B cell (primary cell): ENCODE measurements at regions not wholly inside any gene's neighbourhood (a gene's known extent, or its start where the extent isn't known, plus 50 kb on each side); places are given as distances from the start of the nearest gene placed in this dataset.

Experiments
- ATAC-seq: fragments of 200-7000 bp; cut with Tn5 transposase; one replicate; pipeline ENCODE4 v1.10.0; 2021; ENCODE audit warnings: low read depth, mild to moderate bottlenecking, moderate number of reproducible peaks, moderate library complexity
- CTCF ChIA-PET: fragments of 350-600 bp; sonication (Branson Sonifier 250); formaldehyde crosslinking; loops from one replicate; lab custom pipeline; 2021; ENCODE audit warnings: antibody characterized with exemption, inconsistent platforms; lab: Charles Lee
- POLR2A ChIA-PET: fragments of 350-600 bp; sonication (Branson Sonifier 250); formaldehyde crosslinking; loops from one replicate; lab custom pipeline; 2021; ENCODE audit warnings: antibody characterized with exemption; lab: Charles Lee
- DNase-seq: peaks from one replicate; pipeline ENCODE4 v3.0.0; 2013
- H2AFZ ChIP-seq: 2 replicates; pipeline ENCODE4 v1.6.1; 2012; ENCODE audit warnings: mild to moderate bottlenecking, low read depth, low read length; ENCODE audit not compliant: insufficient read depth, poor library complexity, severe bottlenecking
- H3K27ac ChIP-seq, 2 donors: 1 replicate in 1 of 2; 2 replicates in 1 of 2; pipeline ENCODE4 v1.5.1; 2012 to 2013; ENCODE audit warnings: low read length in 2 of 2, mild to moderate bottlenecking in 2 of 2, moderate library complexity in 1 of 2
- H3K27me3 ChIP-seq, 4 experiments: fragments of 200-600 bp in 1 of 4; sonication (generic) in 1 of 4; replicated peaks in 1 of 4; 1 replicate in 2 of 4; 2 replicates in 2 of 4; pipeline versions ENCODE4 v1.6.1 to v1.7.0; 2013 to 2016; ENCODE audit warnings: low read length in 3 of 4, mild to moderate bottlenecking in 2 of 4, mixed read lengths in 1 of 4, moderate library complexity in 1 of 4; ENCODE audit not compliant: insufficient read depth in 4 of 4, control insufficient read depth in 3 of 4; ENCODE audit errors: control extremely low read depth in 1 of 4
- H3K36me3 ChIP-seq, 2 experiments: replicated peaks in 1 of 2; 1 replicate in 1 of 2; 2 replicates in 1 of 2; pipeline versions ENCODE4 v1.6.1 to v1.7.1; 2013; ENCODE audit warnings: low read length in 1 of 2; ENCODE audit not compliant: insufficient read depth in 2 of 2, control insufficient read depth in 1 of 2; ENCODE audit errors: control extremely low read depth in 1 of 2, extremely low read depth in 1 of 2
- H3K4me1 ChIP-seq, 2 donors: fragments of 200-600 bp in 1 of 2; sonication (generic) in 1 of 2; 1 replicate in 1 of 2; 2 replicates in 1 of 2; pipeline versions ENCODE4 v1.5.1 to v1.6.1; 2013 to 2017; ENCODE audit warnings: low read length in 2 of 2; ENCODE audit not compliant: control insufficient read depth in 2 of 2, insufficient read depth in 2 of 2
- H3K4me2 ChIP-seq: replicated peaks from 2 replicates; pipeline ENCODE3; 2012; ENCODE audit warnings: mild to moderate bottlenecking, low read depth, low read length; ENCODE audit not compliant: poor library complexity, severe bottlenecking
- H3K4me3 ChIP-seq, 5 experiments: fragments of 200-600 bp in 1 of 5; sonication (generic) in 1 of 5; 1 replicate in 3 of 5; 2 replicates in 2 of 5; pipeline versions ENCODE4 v1.5.1 to v1.7.0; 2011 to 2016; ENCODE audit warnings: low read length in 4 of 5, mild to moderate bottlenecking in 4 of 5, low read depth in 2 of 5, control low read depth in 1 of 5, moderate library complexity in 1 of 5; ENCODE audit not compliant: insufficient read depth in 1 of 5; ENCODE audit errors: control extremely low read depth in 1 of 5, extremely low read depth in 1 of 5
- H3K79me2 ChIP-seq: fragments of 200-600 bp; sonication (generic); one replicate; pipeline ENCODE4 v1.6.0; 2016; ENCODE audit warnings: low read length; ENCODE audit not compliant: control insufficient read depth, insufficient read depth
- H3K9ac ChIP-seq: fragments of 200-600 bp; sonication (generic); 2 replicates; pipeline ENCODE4 v1.6.1; 2017; ENCODE audit warnings: mild to moderate bottlenecking, low read length, moderate library complexity
- H3K9me3 ChIP-seq, 3 donors: one replicate each; pipeline versions ENCODE4 v1.6.1 to v1.7.1; 2013; ENCODE audit warnings: low read length in 2 of 3; ENCODE audit not compliant: control insufficient read depth in 2 of 3, insufficient read depth in 1 of 3; ENCODE audit errors: control extremely low read depth in 1 of 3
- H4K20me1 ChIP-seq: 2 replicates; pipeline ENCODE4 v1.6.0; 2012; ENCODE audit warnings: mild to moderate bottlenecking, low read length; ENCODE audit not compliant: insufficient read depth, control insufficient read depth, poor library complexity, severe bottlenecking
- H3K27ac Mint-ChIP-seq: one replicate; pipeline ENCODE4 v1.8.0; 2021; ENCODE audit warnings: mixed read lengths
- H3K27me3 Mint-ChIP-seq: one replicate; pipeline ENCODE4 v1.8.0; 2021; ENCODE audit warnings: mixed read lengths
- H3K4me1 Mint-ChIP-seq: one replicate; pipeline ENCODE4 v1.8.0; 2021; ENCODE audit warnings: mixed read lengths
- H3K4me3 Mint-ChIP-seq: one replicate; pipeline ENCODE4 v1.8.0; 2021; ENCODE audit warnings: mixed read lengths
- H3K9me3 Mint-ChIP-seq: one replicate; pipeline ENCODE4 v1.8.0; 2022; ENCODE audit warnings: mixed read lengths; ENCODE audit not compliant: insufficient read depth
- CTCF ChIP-seq: fragments of 200-600 bp; IDR thresholded peaks from one replicate; pipeline ENCODE4 v1.8.0; 2022; ENCODE audit warnings: antibody characterized with exemption, mild to moderate bottlenecking
- EZH2 ChIP-seq: IDR thresholded peaks from 2 replicates; pipeline ENCODE4 v1.6.1; 2012; ENCODE audit warnings: borderline replicate concordance, low read depth, mild to moderate bottlenecking, moderate library complexity, low read length; ENCODE audit not compliant: insufficient read depth, poor library complexity, severe bottlenecking
- WGBS: methylation state at CpG from one replicate; pipeline ENCODE4 v1.1.5; 2013; ENCODE audit warnings: missing lambda C conversion rate; ENCODE audit not compliant: insufficient coverage; 5-methylcytosine and 5-hydroxymethylcytosine counted together
- intact Hi-C: fragments of 100-400 bp; cut with micrococcal nuclease; formaldehyde crosslinking; loops from one replicate; pipeline ENCODE4 v1.10.0; 2022

- Histone ChIP-seq H4K20me1 (no peaks in the 10 kb centered on the region), H3K79me2 (no peaks in the 10 kb centered on the region), H3K9ac (no peak overlapping the region), H3K4me1 (no peaks in the 10 kb centered on the region), H3K27ac (no peak overlapping the region), H3K4me3 (no peak overlapping the region), H3K9me3 (peaks cover 0 to 2% (median 0%) of the 10 kb centered on the region in 3 donors), H3K4me2 (no peak overlapping the region), H3K27me3 (peaks cover 0 to 3% (median 0%) of the 10 kb centered on the region in 4 experiments), H2AFZ (no peak overlapping the region), H3K36me3 (no peaks in the 10 kb centered on the region)
- DNase-seq (no peak), ATAC-seq (no peak)
- CTCF ChIA-PET = no interaction called here
- 100% methylated on average over 1 of the region's 4 CpGs for WGBS
- TF ChIP-seq CTCF (no peak), EZH2 (no peak)
- intact Hi-C loops = no loop called here
- Mint-ChIP-seq H3K4me1 (no peaks in the 10 kb centered on the region), H3K27ac (no peak overlapping the region), H3K9me3 (no peaks in the 10 kb centered on the region), H3K27me3 (no peaks in the 10 kb centered on the region), H3K4me3 (no peak overlapping the region)
- POLR2A ChIA-PET = no interaction called here
Measured at GRCh38 chr11:116282481-116282880, 490.3 kb downstream of the BUD13 start.

DNA sequence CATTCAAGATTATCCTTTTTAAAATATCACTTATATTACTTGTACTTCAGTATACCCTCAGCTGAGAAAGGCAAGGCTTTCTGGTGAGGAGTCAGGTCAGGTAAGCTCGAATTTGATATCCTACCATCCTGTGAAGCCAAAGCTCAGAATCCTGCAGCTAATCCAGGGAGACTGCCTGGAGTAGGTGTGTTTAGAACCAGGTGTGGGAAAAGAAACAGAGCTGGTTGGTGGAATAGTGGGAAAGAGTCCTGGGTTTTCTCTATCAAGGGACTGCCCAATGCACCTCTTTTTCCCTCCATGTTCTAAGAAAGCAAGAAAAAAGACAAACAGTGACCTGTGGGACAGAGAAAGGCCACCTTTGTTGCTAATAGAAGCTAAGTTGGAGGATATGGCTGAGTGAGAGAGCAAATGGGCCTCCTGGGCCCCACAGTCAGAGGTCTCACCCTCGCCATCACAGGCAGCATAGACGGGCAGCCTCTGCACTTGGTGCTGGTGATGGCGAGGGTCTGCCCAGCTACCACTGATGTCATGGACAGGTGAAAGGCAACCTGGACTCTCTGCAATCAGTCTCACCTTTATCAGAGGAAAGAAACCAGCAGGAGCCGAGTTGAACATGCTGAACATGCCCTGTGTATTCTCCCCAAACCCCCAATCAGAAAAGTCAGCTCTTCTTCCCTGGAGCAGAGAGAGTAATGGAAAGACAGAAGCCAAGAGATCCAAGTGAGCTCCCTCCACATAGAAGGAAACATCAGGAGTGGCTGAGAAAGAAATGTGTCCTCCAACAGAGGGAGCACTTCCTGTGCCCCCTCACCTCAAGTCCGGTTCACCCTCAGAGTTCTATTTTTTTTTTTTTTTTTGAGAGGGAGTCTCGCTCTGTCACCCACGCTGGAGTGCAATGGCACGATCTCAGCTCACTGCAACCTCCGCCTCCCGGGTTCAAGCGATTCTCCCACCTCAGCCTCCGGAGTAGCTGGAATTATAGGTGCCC, 491.3 kb downstream of the BUD13 start:
- Histone ChIP-seq H3K4me3 (no peak overlapping the region), H3K79me2 (no peaks in the 10 kb centered on the region), H3K4me1 (peaks cover 0 to under 1% of the 10 kb centered on the region in 2 donors), H4K20me1 (no peaks in the 10 kb centered on the region), H3K36me3 (no peaks in the 10 kb centered on the region), H3K9me3 (peaks cover 0 to 5% (median 0%) of the 10 kb centered on the region in 3 donors), H3K9ac (no peak overlapping the region), H3K4me2 (no peak overlapping the region), H3K27ac (no peak overlapping the region), H3K27me3 (peaks cover 0 to 7% (median 0%) of the 10 kb centered on the region in 4 experiments), H2AFZ (no peak overlapping the region)
- 91% methylated on average over 10 of the region's 13 CpGs for WGBS
- ATAC-seq (no peak), DNase-seq (no peak)
- no peaks in the 10 kb centered on the region for H3K9me3 Mint-ChIP-seq
- POLR2A ChIA-PET = no interaction called here
- no peak overlapping the region for H3K27ac Mint-ChIP-seq
- CTCF ChIA-PET = interaction anchor here (1.0 kb wide), 1 partner anchor 8 kb away, joined by 4 read pairs; no protein-coding TSS in a partner anchor
- intact Hi-C loops = no loop called here
- TF ChIP-seq CTCF (no peak), EZH2 (no peak)
- no peaks in the 10 kb centered on the region for H3K4me1 Mint-ChIP-seq
- H3K27me3 Mint-ChIP-seq = no peaks in the 10 kb centered on the region
- H3K4me3 Mint-ChIP-seq = no peak overlapping the region
